Loucy (cell line): ENCODE measurements at regions not wholly inside any gene's neighbourhood (a gene's known extent, or its start where the extent isn't known, plus 50 kb on each side); places are given as distances from the start of the nearest gene placed in this dataset.

ENCODE experiments used
- H2AFZ ChIP-seq: fragments of 200-600 bp; sonication (generic); 2 replicates; pipeline ENCODE4 v1.6.0; 2016; ENCODE audit warnings: antibody characterized with exemption, mild to moderate bottlenecking, low read length, moderate library complexity
- H3F3A ChIP-seq: fragments of 200-600 bp; 2 replicates; pipeline ENCODE4 v1.6.0; 2016; ENCODE audit warnings: antibody characterized with exemption, low read depth, mild to moderate bottlenecking
- H3K27me3 ChIP-seq: fragments of 200-600 bp; sonication (generic); 2 replicates; pipeline ENCODE4 v1.6.1; 2014; ENCODE audit warnings: low read length, mild to moderate bottlenecking; ENCODE audit not compliant: insufficient read depth, poor library complexity, severe bottlenecking
- H3K36me3 ChIP-seq: fragments of 200-600 bp; sonication (generic); 2 replicates; pipeline ENCODE4 v1.6.1; 2016; ENCODE audit warnings: low read length; ENCODE audit not compliant: insufficient read depth
- H3K4me1 ChIP-seq: fragments of 200-600 bp; sonication (generic); 2 replicates; pipeline ENCODE4 v1.5.1; 2014; ENCODE audit warnings: low read length, mild to moderate bottlenecking; ENCODE audit not compliant: insufficient read depth, poor library complexity, severe bottlenecking
- H3K4me2 ChIP-seq: fragments of 200-600 bp; sonication (generic); 2 replicates; pipeline ENCODE4 v1.6.0; 2014; ENCODE audit warnings: antibody characterized with exemption, low read length, low read depth, mild to moderate bottlenecking; ENCODE audit not compliant: poor library complexity, severe bottlenecking
- H3K4me3 ChIP-seq: fragments of 200-600 bp; sonication (generic); 2 replicates; pipeline ENCODE4 v1.5.1; 2014; ENCODE audit warnings: low read length, mild to moderate bottlenecking, mixed read lengths; ENCODE audit not compliant: poor library complexity, severe bottlenecking
- H3K79me2 ChIP-seq: fragments of 200-600 bp; sonication (generic); 2 replicates; pipeline ENCODE4 v1.6.1; 2014; ENCODE audit warnings: low read length; ENCODE audit not compliant: insufficient read depth
- H3K9ac ChIP-seq: fragments of 200-600 bp; sonication (generic); 2 replicates; pipeline ENCODE4 v1.6.0; 2014; ENCODE audit warnings: mild to moderate bottlenecking, low read depth, low read length, moderate library complexity; ENCODE audit not compliant: poor library complexity, severe bottlenecking
- H3K9me2 ChIP-seq: fragments of 200-600 bp; sonication (generic); replicated peaks from 2 replicates; pipeline ENCODE4 v1.6.1; 2016; ENCODE audit warnings: low read depth, low read length, mixed read lengths
- H3K9me3 ChIP-seq: fragments of 200-600 bp; sonication (generic); 2 replicates; pipeline ENCODE4 v1.6.1; 2014; ENCODE audit warnings: mild to moderate bottlenecking, antibody characterized with exemption, low read length, low read depth; ENCODE audit not compliant: insufficient read depth
- H4K20me1 ChIP-seq: fragments of 200-600 bp; sonication (generic); 2 replicates; pipeline ENCODE4 v1.6.0; 2014; ENCODE audit warnings: antibody characterized with exemption, low read length, mild to moderate bottlenecking; ENCODE audit not compliant: insufficient read depth, poor library complexity, severe bottlenecking
- CTCF ChIP-seq: fragments of 200-600 bp; sonication (generic); conservative IDR thresholded peaks from 2 replicates; pipeline ENCODE4 v1.5.1; 2014; ENCODE audit warnings: mild to moderate bottlenecking, antibody characterized with exemption, low read length
- EZH2phosphoT487 ChIP-seq: fragments of 200-600 bp; IDR thresholded peaks from 2 replicates; pipeline ENCODE4 v1.6.1; 2018; ENCODE audit warnings: antibody characterized with exemption, mild to moderate bottlenecking, moderate library complexity, borderline replicate concordance

DNA sequence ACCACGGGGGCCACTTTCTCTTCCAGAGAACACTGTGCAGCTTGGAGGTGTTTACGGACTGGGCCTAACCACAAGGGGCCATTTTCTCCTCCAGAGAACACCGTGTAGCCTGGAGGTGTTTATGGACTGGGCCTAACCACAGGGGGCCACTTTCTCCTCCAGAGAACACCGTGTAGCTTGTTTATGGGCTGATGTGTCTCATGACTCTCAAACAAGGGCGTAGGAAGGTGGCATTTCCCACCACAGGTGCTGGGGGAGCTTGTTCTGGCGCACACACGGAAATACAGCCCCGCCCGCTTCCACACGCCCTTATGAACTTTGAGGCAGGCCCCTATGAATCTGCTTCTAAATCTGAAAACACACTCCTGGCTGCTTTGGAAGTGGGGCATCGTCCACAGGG lies 174.6 kb upstream of the SFSWAP start:
- Histone ChIP-seq H3K4me2 (peak overlapping the region; percentile 16), H3K36me3 (no peaks in the 10 kb centered on the region), H2AFZ (no peak overlapping the region), H3K4me3 (no peak overlapping the region), H3F3A (no peaks in the 10 kb centered on the region), H3K79me2 (no peaks in the 10 kb centered on the region), H3K9me3 (no peaks in the 10 kb centered on the region; the same call in 1 of the 2 replicates), H3K9me2 (no peaks in the 10 kb centered on the region), H3K9ac (no peak overlapping the region), H3K27me3 (no peaks in the 10 kb centered on the region), H3K4me1 (peaks cover 13% of the 10 kb centered on the region), H4K20me1 (no peaks in the 10 kb centered on the region)
- TF ChIP-seq CTCF (no peak), EZH2phosphoT487 (no peak)

DNA sequence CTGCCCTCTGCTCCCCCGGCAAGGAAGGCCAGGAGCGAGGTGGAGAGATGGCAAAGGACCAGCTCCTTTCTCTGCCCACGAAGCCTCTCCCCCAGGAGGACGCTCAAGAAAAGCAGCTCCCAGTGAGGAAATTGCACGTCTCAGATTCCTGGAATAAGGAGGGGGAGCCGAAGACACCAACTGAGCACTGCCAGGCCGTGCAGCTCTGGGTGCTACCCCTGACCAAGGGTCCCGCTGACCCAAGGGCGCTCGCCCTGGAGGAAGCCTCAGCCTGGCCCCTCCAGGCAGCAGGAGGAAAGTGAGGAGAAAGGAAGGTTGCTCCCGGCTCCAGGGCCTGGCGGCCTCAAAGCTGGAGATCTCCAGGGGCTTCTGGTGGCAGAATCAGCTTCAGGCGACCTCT lies 174.1 kb upstream of the SFSWAP start:
- TF ChIP-seq CTCF (no peak), EZH2phosphoT487 (no peak)

DNA sequence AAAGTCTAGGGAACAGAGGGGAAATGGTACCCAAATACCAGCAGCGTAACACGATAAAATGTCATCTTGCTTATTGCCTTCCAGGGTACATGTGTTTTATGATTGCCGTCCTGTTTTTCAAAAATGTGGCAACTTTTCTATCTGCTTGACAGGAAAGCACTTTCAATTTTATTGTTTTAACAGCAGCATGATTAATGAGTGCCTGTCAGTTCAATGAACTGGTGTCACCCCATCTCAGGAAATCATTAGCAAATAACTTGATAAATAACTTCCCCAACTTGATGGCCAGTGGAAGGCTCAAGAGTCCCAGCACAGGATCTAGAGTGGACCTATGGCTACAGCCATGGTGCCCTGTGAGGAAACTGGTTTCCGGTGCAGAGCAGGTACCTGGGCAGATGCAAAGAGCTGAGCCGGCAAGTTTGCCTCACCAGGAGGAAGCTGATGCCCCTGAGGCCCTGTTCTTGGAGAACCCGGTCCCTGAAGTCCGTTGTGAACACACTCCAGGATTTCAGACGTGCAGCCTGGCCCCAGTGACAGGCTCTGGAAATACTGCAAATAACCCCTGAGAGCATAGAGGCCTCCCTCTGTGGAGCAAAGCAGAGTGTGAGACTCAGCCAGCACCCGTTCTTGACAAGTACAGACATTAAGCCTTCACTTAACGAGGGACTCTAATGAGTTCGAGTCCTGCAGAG lies 173.5 kb upstream of the SFSWAP start:
- Histone ChIP-seq H3K4me3 (no peak overlapping the region), H3K9me3 (no peaks in the 10 kb centered on the region; the same call in 1 of the 2 replicates), H3K4me2 (no peak overlapping the region), H3F3A (no peaks in the 10 kb centered on the region), H2AFZ (no peak overlapping the region; the same call in 1 of the 2 replicates), H3K9me2 (no peaks in the 10 kb centered on the region), H3K4me1 (peaks cover 13% of the 10 kb centered on the region), H3K36me3 (no peaks in the 10 kb centered on the region), H3K79me2 (no peaks in the 10 kb centered on the region), H3K9ac (no peak overlapping the region), H4K20me1 (no peaks in the 10 kb centered on the region), H3K27me3 (no peaks in the 10 kb centered on the region)
- no peak for TF ChIP-seq EZH2phosphoT487
- TF ChIP-seq CTCF = no peak

More for the DNA sequence above, 174.1 kb upstream of the SFSWAP start:
- no peaks in the 10 kb centered on the region for H3K9me2 ChIP-seq
- H3K4me3 ChIP-seq = no peak overlapping the region
- H3K36me3 ChIP-seq = no peaks in the 10 kb centered on the region
- no peaks in the 10 kb centered on the region for H3K79me2 ChIP-seq
- H3K27me3 ChIP-seq = no peaks in the 10 kb centered on the region
- no peaks in the 10 kb centered on the region for H3F3A ChIP-seq
- H3K9me3 ChIP-seq = no peaks in the 10 kb centered on the region; the same call in 1 of the 2 replicates
- peaks cover 13% of the 10 kb centered on the region for H3K4me1 ChIP-seq
- H3K4me2 ChIP-seq = peak overlapping the region; percentile 16
- no peak overlapping the region for H3K9ac ChIP-seq
- H2AFZ ChIP-seq = no peak overlapping the region
- H4K20me1 ChIP-seq = no peaks in the 10 kb centered on the region
